Right lobe of liver (tissue), 6 donors: ENCODE measurements at regions not wholly inside any gene's neighbourhood (a gene's known extent, or its start where the extent isn't known, plus 50 kb on each side); places are given as distances from the start of the nearest gene placed in this dataset.

ENCODE experiments used
- ATAC-seq, 4 donors: fragments of 200-7000 bp; cut with Tn5 transposase; one replicate each; pipeline ENCODE4 v1.9.1; 2020; ENCODE audit warnings: mild to moderate bottlenecking in 4 of 4, moderate library complexity in 4 of 4
- DNase-seq, 3 donors: peaks; one replicate each; pipeline ENCODE4 v3.0.0-alpha.2; 2020
- H3K27ac ChIP-seq, 3 donors: fragments of 200-600 bp; one replicate each; pipeline ENCODE4 v1.8.0; 2022
- H3K27me3 ChIP-seq, 2 donors: fragments of 200-600 bp; one replicate each; pipeline ENCODE4 v1.8.0; 2022
- H3K36me3 ChIP-seq, 4 donors: fragments of 200-600 bp; sonication (generic) in 1 of 4; one replicate each; pipeline versions ENCODE4 v1.5.1 to v1.8.0; 2017 to 2022; ENCODE audit warnings: control low read depth in 1 of 4
- H3K4me1 ChIP-seq, 4 donors: fragments of 200-600 bp; sonication (generic) in 1 of 4; one replicate each; pipeline versions ENCODE4 v1.5.1 to v1.8.0; 2017 to 2022; ENCODE audit warnings: control low read depth in 1 of 4
- H3K4me3 ChIP-seq, 3 donors: fragments of 200-600 bp; one replicate each; pipeline ENCODE4 v1.8.0; 2022
- H3K9me3 ChIP-seq, 4 donors: fragments of 200-600 bp; sonication (generic) in 1 of 4; one replicate each; pipeline versions ENCODE4 v1.5.1 to v1.8.0; 2017 to 2022; ENCODE audit warnings: control low read depth in 1 of 4
- POLR2A ChIP-seq: fragments of 450-650 bp; IDR thresholded peaks from one replicate; pipeline ENCODE4 v1.6.1; 2017; ENCODE audit warnings: antibody characterized with exemption, mild to moderate bottlenecking
- WGBS: methylation state at CpG from one replicate; pipeline ENCODE4 v1.1.6; 2018; ENCODE audit warnings: low coverage, low lambda C conversion rate; ENCODE audit not compliant: insufficient coverage; ENCODE audit errors: missing lambda C conversion rate; 5-methylcytosine and 5-hydroxymethylcytosine counted together
- intact Hi-C, 2 donors: fragments of 100-400 bp; cut with DNase I; formaldehyde crosslinking; loops; one replicate each; pipeline versions ENCODE4 v1.11.2 to v1.14.1; 2022
- TF ChIP-seq, protein P1 (sequence below), 4 donors: fragments of 200-600 bp in 3 of 4; fragments of 450-650 bp in 1 of 4; IDR thresholded peaks; one replicate each; pipeline versions ENCODE4 v1.5.1 to v1.8.0; 2016 to 2022; ENCODE audit warnings: antibody characterized with exemption in 4 of 4, mild to moderate bottlenecking in 2 of 4
- donor health status: DM: no; HTN: yes; CAD: no.
- donor health status: DM: no; HTN: no; CAD: no.
- donor health status: DM: no; HTN: no; CAD: no.
- donor health status: DM: no; HTN: yes; CAD: no.
- donor health status: DM: no; HTN: yes; CAD: no.

GRCh38 chr3:81908561-81908960 lies 147.1 kb upstream of the GBE1 start:
- ATAC-seq = no peak
- Histone ChIP-seq H3K4me1 (no peaks in the 10 kb centered on the region), H3K27me3 (no peaks in the 10 kb centered on the region), H3K9me3 (no peaks in the 10 kb centered on the region), H3K4me3 (no peak overlapping the region), H3K27ac (no peak overlapping the region), H3K36me3 (no peaks in the 10 kb centered on the region)
- 30% methylated on average over 5 of the region's 5 CpGs for WGBS
- TF ChIP-seq, protein P1, sequence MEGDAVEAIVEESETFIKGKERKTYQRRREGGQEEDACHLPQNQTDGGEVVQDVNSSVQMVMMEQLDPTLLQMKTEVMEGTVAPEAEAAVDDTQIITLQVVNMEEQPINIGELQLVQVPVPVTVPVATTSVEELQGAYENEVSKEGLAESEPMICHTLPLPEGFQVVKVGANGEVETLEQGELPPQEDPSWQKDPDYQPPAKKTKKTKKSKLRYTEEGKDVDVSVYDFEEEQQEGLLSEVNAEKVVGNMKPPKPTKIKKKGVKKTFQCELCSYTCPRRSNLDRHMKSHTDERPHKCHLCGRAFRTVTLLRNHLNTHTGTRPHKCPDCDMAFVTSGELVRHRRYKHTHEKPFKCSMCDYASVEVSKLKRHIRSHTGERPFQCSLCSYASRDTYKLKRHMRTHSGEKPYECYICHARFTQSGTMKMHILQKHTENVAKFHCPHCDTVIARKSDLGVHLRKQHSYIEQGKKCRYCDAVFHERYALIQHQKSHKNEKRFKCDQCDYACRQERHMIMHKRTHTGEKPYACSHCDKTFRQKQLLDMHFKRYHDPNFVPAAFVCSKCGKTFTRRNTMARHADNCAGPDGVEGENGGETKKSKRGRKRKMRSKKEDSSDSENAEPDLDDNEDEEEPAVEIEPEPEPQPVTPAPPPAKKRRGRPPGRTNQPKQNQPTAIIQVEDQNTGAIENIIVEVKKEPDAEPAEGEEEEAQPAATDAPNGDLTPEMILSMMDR (IDR thresholded peaks at IDR 0.05) = no peak
- no peak for TF ChIP-seq POLR2A
- intact Hi-C loops = no loop called here
- no peak for DNase-seq

DNA sequence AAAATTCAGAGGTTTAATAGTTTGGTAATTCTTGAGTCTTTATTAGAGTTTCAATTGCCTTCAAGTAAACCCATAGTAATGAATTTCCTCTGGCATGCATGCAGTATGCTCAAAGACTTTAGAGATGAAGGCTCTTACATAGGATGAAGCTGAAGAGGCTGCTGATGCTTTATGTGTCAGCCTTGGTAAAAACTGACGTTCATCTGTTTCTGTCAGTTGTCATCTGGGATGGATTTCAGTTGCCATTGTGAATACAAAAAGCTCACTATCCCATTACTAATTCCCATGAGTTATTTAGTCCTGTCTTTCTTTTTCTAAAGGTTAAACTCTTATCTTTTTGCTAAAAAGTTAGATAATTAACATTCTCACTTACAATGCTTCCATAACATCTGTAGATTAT lies 136.9 kb upstream of the GBE1 start:
- no peaks in the 10 kb centered on the region for H3K36me3 ChIP-seq
- DNase-seq = no peak
- no peak overlapping the region for H3K27ac ChIP-seq
- H3K9me3 ChIP-seq = no peaks in the 10 kb centered on the region
- H3K27me3 ChIP-seq = no peaks in the 10 kb centered on the region
- intact Hi-C loops = no loop called here
- WGBS = 69% methylated on average over 1 of the region's 1 CpG
- TF ChIP-seq, protein P1 (IDR thresholded peaks at IDR 0.05) = no peak
- TF ChIP-seq POLR2A = no peak
- H3K4me1 ChIP-seq = no peaks in the 10 kb centered on the region
- no peak for ATAC-seq
- no peak overlapping the region for H3K4me3 ChIP-seq

DNA sequence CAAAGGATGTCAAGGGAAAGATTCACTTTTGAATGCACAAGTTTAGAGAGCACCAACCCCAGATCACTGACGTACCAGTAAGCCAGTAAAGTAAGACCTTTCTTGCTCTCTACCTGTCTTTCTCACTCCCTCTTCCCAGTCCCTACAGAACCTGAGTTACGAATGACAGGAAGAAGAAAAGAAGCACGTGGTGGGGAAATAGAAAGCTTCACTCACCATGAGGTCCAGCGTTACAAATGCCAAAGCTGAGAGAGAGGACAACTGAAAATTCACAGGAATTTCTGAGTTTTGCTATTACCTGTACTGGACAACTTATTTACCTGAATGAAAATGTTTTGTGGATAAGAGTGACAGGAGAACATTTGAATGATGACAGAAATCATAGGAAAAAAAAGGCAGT lies 133.2 kb upstream of the GBE1 start:
- intact Hi-C loops = no loop called here
- Histone ChIP-seq H3K4me3 (no peak overlapping the region), H3K27me3 (no peaks in the 10 kb centered on the region), H3K9me3 (no peaks in the 10 kb centered on the region), H3K36me3 (no peaks in the 10 kb centered on the region), H3K4me1 (no peaks in the 10 kb centered on the region), H3K27ac (no peak overlapping the region)
- ATAC-seq (no peak), DNase-seq (no peak)
- TF ChIP-seq, protein P1 (IDR thresholded peaks at IDR 0.05) = no peak
- 62% methylated on average over 3 of the region's 4 CpGs for WGBS

- DNase-seq = no peak
- no peaks in the 10 kb centered on the region for H3K4me1 ChIP-seq
- H3K4me3 ChIP-seq = no peak overlapping the region
- H3K36me3 ChIP-seq = no peaks in the 10 kb centered on the region
- no peaks in the 10 kb centered on the region for H3K9me3 ChIP-seq
- H3K27me3 ChIP-seq = no peaks in the 10 kb centered on the region
- H3K27ac ChIP-seq = no peak overlapping the region
- no peak for TF ChIP-seq POLR2A
- TF ChIP-seq, protein P1 (IDR thresholded peaks at IDR 0.05) = no peak
- intact Hi-C loops = no loop called here
- ATAC-seq = no peak
- WGBS = 86% methylated on average over 8 of the region's 8 CpGs
These were observed 129.8 kb upstream of the GBE1 start for GRCh38 chr3:81891055-81891895.
